ENCODE measurements at regions not wholly inside any gene's neighbourhood (a gene's known extent, or its start where the extent isn't known, plus 50 kb on each side); places are given as distances from the start of the nearest gene placed in this dataset.

- DNase-seq, result no peak
These were observed 65.7 kb upstream of the GLI2 start for GRCh38 chr2:120669971-120670370.

GRCh38 chr2:120670371-120670770, 65.3 kb upstream of the GLI2 start:
- DNase-seq, result no peak

GRCh38 chr2:120670771-120671480, 64.7 kb upstream of the GLI2 start:
- no peak for DNase-seq

GRCh38 chr2:120672526-120673204, 63.0 kb upstream of the GLI2 start:
- DNase-seq, result no peak

GRCh38 chr2:120673205-120673550, 62.5 kb upstream of the GLI2 start:
- DNase-seq, result no peak

- DNase-seq, result no peak
These were observed 62.1 kb upstream of the GLI2 start for GRCh38 chr2:120673571-120674061.

GRCh38 chr2:120674246-120675170, 61.2 kb upstream of the GLI2 start:
- DNase-seq, result no peak

GRCh38 chr2:120675460-120676130, 60.1 kb upstream of the GLI2 start:
- peak in 1 of 2 experiments; percentile 41 for DNase-seq

GRCh38 chr2:120677221-120677620, 58.4 kb upstream of the GLI2 start:
- DNase-seq, result no peak

- no peak for DNase-seq
These were observed 57.9 kb upstream of the GLI2 start for GRCh38 chr2:120677696-120678247.

GRCh38 chr2:120678251-120678650, 57.4 kb upstream of the GLI2 start:
- no peak for DNase-seq

GRCh38 chr2:120678926-120679325, 56.7 kb upstream of the GLI2 start:
- DNase-seq, result no peak

GRCh38 chr2:120679526-120679925, 56.1 kb upstream of the GLI2 start:
- DNase-seq, result no peak

- peak; percentile 9 to 59 for DNase-seq
These were observed 55.4 kb upstream of the GLI2 start for GRCh38 chr2:120680136-120680761.

- DNase-seq, result no peak
These were observed 54.5 kb upstream of the GLI2 start for GRCh38 chr2:120681181-120681580.

- no peak for DNase-seq
These were observed 53.9 kb upstream of the GLI2 start for GRCh38 chr2:120681696-120682288.

- DNase-seq, result no peak
These were observed 53.0 kb upstream of the GLI2 start for GRCh38 chr2:120682654-120683053.

- no peak for DNase-seq
These were observed 52.6 kb upstream of the GLI2 start for GRCh38 chr2:120683081-120683480.

- no peak for DNase-seq
These were observed 52.0 kb upstream of the GLI2 start for GRCh38 chr2:120683701-120684100.

GRCh38 chr2:120684289-120685065, 51.2 kb upstream of the GLI2 start:
- DNase-seq, result no peak

Measured in SW 1271 (cell line).